ENCODE measurements at regions not wholly inside any gene's neighbourhood (a gene's known extent, or its start where the extent isn't known, plus 50 kb on each side); places are given as distances from the start of the nearest gene placed in this dataset.

DNA sequence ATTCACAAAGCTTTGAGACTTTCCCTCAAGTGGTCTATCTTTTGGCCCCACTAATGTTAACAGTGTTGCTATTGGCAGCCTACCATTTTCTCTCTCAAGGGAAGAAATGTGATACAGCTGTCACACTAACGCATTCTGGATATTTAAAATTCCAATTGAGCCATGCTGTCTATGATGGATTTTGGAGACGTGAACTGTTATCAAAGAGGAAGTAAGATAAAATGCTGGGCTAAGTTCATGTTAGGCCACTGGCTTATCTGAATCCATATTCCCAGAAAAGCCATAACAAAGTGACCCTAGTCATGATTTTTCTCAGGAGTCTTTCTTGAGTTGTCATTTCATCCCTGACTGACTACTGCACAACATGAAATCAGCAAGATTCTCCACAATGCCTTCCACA, 200.2 kb downstream of the PHLDA1 start (continued):
- TF ChIP-seq, protein P1, sequence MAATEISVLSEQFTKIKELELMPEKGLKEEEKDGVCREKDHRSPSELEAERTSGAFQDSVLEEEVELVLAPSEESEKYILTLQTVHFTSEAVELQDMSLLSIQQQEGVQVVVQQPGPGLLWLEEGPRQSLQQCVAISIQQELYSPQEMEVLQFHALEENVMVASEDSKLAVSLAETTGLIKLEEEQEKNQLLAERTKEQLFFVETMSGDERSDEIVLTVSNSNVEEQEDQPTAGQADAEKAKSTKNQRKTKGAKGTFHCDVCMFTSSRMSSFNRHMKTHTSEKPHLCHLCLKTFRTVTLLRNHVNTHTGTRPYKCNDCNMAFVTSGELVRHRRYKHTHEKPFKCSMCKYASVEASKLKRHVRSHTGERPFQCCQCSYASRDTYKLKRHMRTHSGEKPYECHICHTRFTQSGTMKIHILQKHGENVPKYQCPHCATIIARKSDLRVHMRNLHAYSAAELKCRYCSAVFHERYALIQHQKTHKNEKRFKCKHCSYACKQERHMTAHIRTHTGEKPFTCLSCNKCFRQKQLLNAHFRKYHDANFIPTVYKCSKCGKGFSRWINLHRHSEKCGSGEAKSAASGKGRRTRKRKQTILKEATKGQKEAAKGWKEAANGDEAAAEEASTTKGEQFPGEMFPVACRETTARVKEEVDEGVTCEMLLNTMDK (IDR thresholded peaks at IDR 0.05; ENCODE audit: borderline replicate concordance, insufficient read depth, low read depth, low read length, poor library complexity, severe bottlenecking), result no peak
- no peak for TF ChIP-seq CHD4 (IDR thresholded peaks at IDR 0.05; ENCODE audit: insufficient read depth, insufficient replicate concordance, low read depth, low read length, poor library complexity, severe bottlenecking)
- TF ChIP-seq, protein P2, sequence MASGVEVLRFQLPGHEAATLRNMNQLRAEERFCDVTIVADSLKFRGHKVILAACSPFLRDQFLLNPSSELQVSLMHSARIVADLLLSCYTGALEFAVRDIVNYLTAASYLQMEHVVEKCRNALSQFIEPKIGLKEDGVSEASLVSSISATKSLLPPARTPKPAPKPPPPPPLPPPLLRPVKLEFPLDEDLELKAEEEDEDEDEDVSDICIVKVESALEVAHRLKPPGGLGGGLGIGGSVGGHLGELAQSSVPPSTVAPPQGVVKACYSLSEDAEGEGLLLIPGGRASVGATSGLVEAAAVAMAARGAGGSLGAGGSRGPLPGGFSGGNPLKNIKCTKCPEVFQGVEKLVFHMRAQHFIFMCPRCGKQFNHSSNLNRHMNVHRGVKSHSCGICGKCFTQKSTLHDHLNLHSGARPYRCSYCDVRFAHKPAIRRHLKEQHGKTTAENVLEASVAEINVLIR (CRISPR knock-in tag; IDR thresholded peaks at IDR 0.05), result no peak
- no peak for TF ChIP-seq NR2C1 (IDR thresholded peaks at IDR 0.05)
- TF ChIP-seq NR2C1 (tag; IDR thresholded peaks at IDR 0.05), result peak; percentile 62
- no peak for TF ChIP-seq HEY1 (CRISPR knock-in tag; IDR thresholded peaks at IDR 0.05; ENCODE audit: borderline replicate concordance)
- no peak for TF ChIP-seq SRSF3 (IDR thresholded peaks at IDR 0.05; ENCODE audit: insufficient read depth, low read length)
- TF ChIP-seq ZNF436 (CRISPR knock-in tag; IDR thresholded peaks at IDR 0.05), result no peak
- TF ChIP-seq U2AF1 (optimal IDR thresholded peaks at IDR 0.05; ENCODE audit: low read depth, low read length), result no peak
- no peak for TF ChIP-seq CBX8 (IDR thresholded peaks at IDR 0.05; ENCODE audit: borderline replicate concordance, extremely low read depth, low read depth, low read length, poor library complexity, severe bottlenecking)
- no peak for TF ChIP-seq EWSR1 (IDR thresholded peaks at IDR 0.05; ENCODE audit: borderline replicate concordance, low read depth, partially characterized antibody)
- TF ChIP-seq DDX20 (tag; IDR thresholded peaks at IDR 0.05; ENCODE audit: low read depth), result no peak; the same call in 1 of the 2 replicates
- TF ChIP-seq ZKSCAN3 (CRISPR knock-in tag; IDR thresholded peaks at IDR 0.05), result no peak
- TF ChIP-seq, protein P3, sequence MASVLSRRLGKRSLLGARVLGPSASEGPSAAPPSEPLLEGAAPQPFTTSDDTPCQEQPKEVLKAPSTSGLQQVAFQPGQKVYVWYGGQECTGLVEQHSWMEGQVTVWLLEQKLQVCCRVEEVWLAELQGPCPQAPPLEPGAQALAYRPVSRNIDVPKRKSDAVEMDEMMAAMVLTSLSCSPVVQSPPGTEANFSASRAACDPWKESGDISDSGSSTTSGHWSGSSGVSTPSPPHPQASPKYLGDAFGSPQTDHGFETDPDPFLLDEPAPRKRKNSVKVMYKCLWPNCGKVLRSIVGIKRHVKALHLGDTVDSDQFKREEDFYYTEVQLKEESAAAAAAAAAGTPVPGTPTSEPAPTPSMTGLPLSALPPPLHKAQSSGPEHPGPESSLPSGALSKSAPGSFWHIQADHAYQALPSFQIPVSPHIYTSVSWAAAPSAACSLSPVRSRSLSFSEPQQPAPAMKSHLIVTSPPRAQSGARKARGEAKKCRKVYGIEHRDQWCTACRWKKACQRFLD (CRISPR knock-in tag; IDR thresholded peaks at IDR 0.05), result no peak
- TF ChIP-seq BMI1 (IDR thresholded peaks at IDR 0.05; ENCODE audit: low read length), result no peak
- TF ChIP-seq, protein P4, sequence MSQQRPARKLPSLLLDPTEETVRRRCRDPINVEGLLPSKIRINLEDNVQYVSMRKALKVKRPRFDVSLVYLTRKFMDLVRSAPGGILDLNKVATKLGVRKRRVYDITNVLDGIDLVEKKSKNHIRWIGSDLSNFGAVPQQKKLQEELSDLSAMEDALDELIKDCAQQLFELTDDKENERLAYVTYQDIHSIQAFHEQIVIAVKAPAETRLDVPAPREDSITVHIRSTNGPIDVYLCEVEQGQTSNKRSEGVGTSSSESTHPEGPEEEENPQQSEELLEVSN (IDR thresholded peaks at IDR 0.05; ENCODE audit: borderline replicate concordance in 1 of 2, extremely low read depth in 1 of 2, insufficient read depth in 1 of 2, insufficient read length in 1 of 2, low read depth in 1 of 2, low read length in 1 of 2, poor library complexity in 1 of 2, severe bottlenecking in 1 of 2), result no peak
- TF ChIP-seq ETV5 (CRISPR knock-in tag; IDR thresholded peaks at IDR 0.05; ENCODE audit: low read depth), result no peak
- TF ChIP-seq, protein P5, sequence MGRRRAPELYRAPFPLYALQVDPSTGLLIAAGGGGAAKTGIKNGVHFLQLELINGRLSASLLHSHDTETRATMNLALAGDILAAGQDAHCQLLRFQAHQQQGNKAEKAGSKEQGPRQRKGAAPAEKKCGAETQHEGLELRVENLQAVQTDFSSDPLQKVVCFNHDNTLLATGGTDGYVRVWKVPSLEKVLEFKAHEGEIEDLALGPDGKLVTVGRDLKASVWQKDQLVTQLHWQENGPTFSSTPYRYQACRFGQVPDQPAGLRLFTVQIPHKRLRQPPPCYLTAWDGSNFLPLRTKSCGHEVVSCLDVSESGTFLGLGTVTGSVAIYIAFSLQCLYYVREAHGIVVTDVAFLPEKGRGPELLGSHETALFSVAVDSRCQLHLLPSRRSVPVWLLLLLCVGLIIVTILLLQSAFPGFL (CRISPR knock-in tag; IDR thresholded peaks at IDR 0.05), result no peak
- no peak for TF ChIP-seq ZNF274 (IDR thresholded peaks at IDR 0.05; ENCODE audit: borderline replicate concordance, low read depth, low read length)
- TF ChIP-seq SMARCA4 (IDR thresholded peaks at IDR 0.05), result peak; percentile 46; the same call in 1 of the 2 replicates
- TF ChIP-seq ARHGAP35 (IDR thresholded peaks at IDR 0.05; ENCODE audit: partially characterized antibody), result no peak
